Keratinocyte (primary cell): ENCODE measurements at regions not wholly inside any gene's neighbourhood (a gene's known extent, or its start where the extent isn't known, plus 50 kb on each side); places are given as distances from the start of the nearest gene placed in this dataset.

Experiments
- DNase-seq: peaks from one replicate; pipeline ENCODE4 v3.0.0-alpha.2; 2011; ENCODE audit warnings: low read depth, missing footprints, low spot score
- FAIRE-seq: peaks from 2 replicates; lab custom pipeline; 2011; peaks lifted over from hg19 to GRCh38; lab: Jason Lieb, UNC
- H2AFZ ChIP-seq: 2 replicates; pipeline ENCODE4 v1.6.0; 2012; ENCODE audit warnings: low read length, control low read depth, inconsistent platforms; ENCODE audit not compliant: control insufficient read depth
- H3K27ac ChIP-seq: 2 replicates; pipeline ENCODE4 v1.5.1; 2011; ENCODE audit warnings: low read length; ENCODE audit not compliant: control insufficient read depth, insufficient read depth
- H3K27me3 ChIP-seq: 3 replicates; pipeline ENCODE4 v1.6.0; 2011; ENCODE audit warnings: low read length; ENCODE audit not compliant: control insufficient read depth, insufficient read depth; ENCODE audit errors: extremely low read depth
- H3K36me3 ChIP-seq, 2 experiments: 2 replicates in 1 of 2; 3 replicates in 1 of 2; pipeline ENCODE4 v1.5.1; 2011; ENCODE audit warnings: low read length in 2 of 2, mild to moderate bottlenecking in 1 of 2; ENCODE audit not compliant: control insufficient read depth in 2 of 2, insufficient read depth in 2 of 2; ENCODE audit errors: extremely low read depth in 1 of 2
- H3K4me1 ChIP-seq: 3 replicates; pipeline ENCODE4 v1.5.1; 2011; ENCODE audit warnings: low read length; ENCODE audit not compliant: control insufficient read depth, insufficient read depth; ENCODE audit errors: extremely low read depth
- H3K4me2 ChIP-seq: 3 replicates; pipeline ENCODE4 v1.6.0; 2011; ENCODE audit warnings: low read depth, low read length; ENCODE audit not compliant: control insufficient read depth, insufficient read depth; ENCODE audit errors: extremely low read depth
- H3K4me3 ChIP-seq, 3 experiments: fragments of 200-600 bp in 1 of 3; sonication (generic) in 1 of 3; 2 replicates in 2 of 3; 3 replicates in 1 of 3; pipeline ENCODE4 v1.5.1; 2011 to 2016; ENCODE audit warnings: low read length in 3 of 3, mild to moderate bottlenecking in 3 of 3, control low read depth in 2 of 3, inconsistent platforms in 1 of 3, low read depth in 1 of 3, mixed read lengths in 1 of 3, mixed run types in 1 of 3, moderate library complexity in 1 of 3; ENCODE audit not compliant: control insufficient read depth in 2 of 3, insufficient read depth in 2 of 3; ENCODE audit errors: extremely low read depth in 1 of 3
- H3K79me2 ChIP-seq: 2 replicates; pipeline ENCODE4 v1.6.0; 2012; ENCODE audit warnings: low read length; ENCODE audit not compliant: control insufficient read depth, insufficient read depth
- H3K9ac ChIP-seq: 3 replicates; pipeline ENCODE4 v1.6.0; 2011; ENCODE audit warnings: low read length; ENCODE audit not compliant: control insufficient read depth, insufficient read depth; ENCODE audit errors: extremely low read depth
- H3K9me1 ChIP-seq: 3 replicates; pipeline ENCODE4 v1.6.0; 2011; ENCODE audit warnings: low read length; ENCODE audit not compliant: control insufficient read depth, insufficient read depth; ENCODE audit errors: extremely low read depth
- H3K9me3 ChIP-seq: 2 replicates; pipeline ENCODE4 v1.5.1; 2012; ENCODE audit warnings: low read depth, low read length; ENCODE audit not compliant: control insufficient read depth
- H4K20me1 ChIP-seq: 3 replicates; pipeline ENCODE4 v1.6.0; 2011; ENCODE audit warnings: low read length; ENCODE audit not compliant: control insufficient read depth, insufficient read depth; ENCODE audit errors: extremely low read depth
- EZH2 ChIP-seq: IDR thresholded peaks from one replicate; pipeline ENCODE4 v1.6.1; 2012; ENCODE audit warnings: inconsistent platforms, mild to moderate bottlenecking, low read length, moderate library complexity
- dilution Hi-C: fragments of 300-500 bp; cut with MboI; formaldehyde crosslinking; loops from one replicate; pipeline ENCODE4 v1.7.0; 2020; ENCODE audit warnings: low sequenced_read_pairs; ENCODE audit not compliant: extremely low pct_ligation_motif_present
- TF ChIP-seq, protein P1 (sequence below), 3 experiments: IDR thresholded peaks in 1 of 3; conservative IDR thresholded peaks in 1 of 3; optimal IDR thresholded peaks in 1 of 3; 2 replicates in 2 of 3; 3 replicates in 1 of 3; pipeline versions ENCODE3 to v1.5.1; 2011; ENCODE audit warnings: low read length in 3 of 3, mild to moderate bottlenecking in 3 of 3, moderate library complexity in 2 of 3, control low read depth in 1 of 3, inconsistent platforms in 1 of 3; ENCODE audit not compliant: insufficient read depth in 2 of 3; ENCODE audit errors: extremely low read depth in 1 of 3

DNA sequence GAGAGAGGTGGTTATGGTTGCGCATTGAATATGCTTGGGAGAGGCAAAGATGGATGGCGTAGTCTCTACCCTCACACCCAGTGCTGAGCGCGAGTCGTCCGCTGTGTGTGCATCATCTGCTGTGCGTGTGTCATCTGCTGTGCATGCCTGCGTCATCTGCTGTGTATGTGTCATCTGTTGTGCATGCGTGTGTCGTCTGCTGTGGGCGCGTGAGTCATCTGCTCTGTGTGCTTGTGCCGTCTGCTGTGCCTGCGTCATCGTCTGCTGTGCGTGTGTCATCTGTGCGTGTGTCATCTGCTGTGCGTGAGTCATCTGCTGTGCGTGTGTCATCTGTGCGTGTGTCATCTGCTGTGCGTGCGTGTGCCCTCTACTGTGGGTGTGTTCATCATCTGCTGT lies 68.0 kb upstream of the IRX4 start:
- Histone ChIP-seq H3K9me3 (peaks cover 5% of the 10 kb centered on the region), H3K79me2 (no peaks in the 10 kb centered on the region), H3K4me3 (no peak overlapping the region), H3K9ac (peak overlapping the region; percentile 34), H3K4me2 (no peak overlapping the region), H4K20me1 (no peaks in the 10 kb centered on the region), H2AFZ (no peak overlapping the region), H3K4me1 (peaks cover 23% of the 10 kb centered on the region), H3K36me3 (no peaks in the 10 kb centered on the region), H3K9me1 (no peaks in the 10 kb centered on the region), H3K27ac (peak overlapping the region; percentile 96), H3K27me3 (no peaks in the 10 kb centered on the region)
- no peak for FAIRE-seq
- TF ChIP-seq, protein P1, sequence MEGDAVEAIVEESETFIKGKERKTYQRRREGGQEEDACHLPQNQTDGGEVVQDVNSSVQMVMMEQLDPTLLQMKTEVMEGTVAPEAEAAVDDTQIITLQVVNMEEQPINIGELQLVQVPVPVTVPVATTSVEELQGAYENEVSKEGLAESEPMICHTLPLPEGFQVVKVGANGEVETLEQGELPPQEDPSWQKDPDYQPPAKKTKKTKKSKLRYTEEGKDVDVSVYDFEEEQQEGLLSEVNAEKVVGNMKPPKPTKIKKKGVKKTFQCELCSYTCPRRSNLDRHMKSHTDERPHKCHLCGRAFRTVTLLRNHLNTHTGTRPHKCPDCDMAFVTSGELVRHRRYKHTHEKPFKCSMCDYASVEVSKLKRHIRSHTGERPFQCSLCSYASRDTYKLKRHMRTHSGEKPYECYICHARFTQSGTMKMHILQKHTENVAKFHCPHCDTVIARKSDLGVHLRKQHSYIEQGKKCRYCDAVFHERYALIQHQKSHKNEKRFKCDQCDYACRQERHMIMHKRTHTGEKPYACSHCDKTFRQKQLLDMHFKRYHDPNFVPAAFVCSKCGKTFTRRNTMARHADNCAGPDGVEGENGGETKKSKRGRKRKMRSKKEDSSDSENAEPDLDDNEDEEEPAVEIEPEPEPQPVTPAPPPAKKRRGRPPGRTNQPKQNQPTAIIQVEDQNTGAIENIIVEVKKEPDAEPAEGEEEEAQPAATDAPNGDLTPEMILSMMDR (optimal IDR thresholded peaks at IDR 0.05 in 1 of 3, IDR thresholded peaks at IDR 0.05 in 1 of 3, conservative IDR thresholded peaks at IDR 0.05 in 1 of 3; ENCODE audit: extremely low read depth in 1 of 3, insufficient read depth in 2 of 3, low read length in 3 of 3), result no peak
- TF ChIP-seq EZH2, result no peak
- no peak for DNase-seq
- dilution Hi-C loops, result no loop called here

DNA sequence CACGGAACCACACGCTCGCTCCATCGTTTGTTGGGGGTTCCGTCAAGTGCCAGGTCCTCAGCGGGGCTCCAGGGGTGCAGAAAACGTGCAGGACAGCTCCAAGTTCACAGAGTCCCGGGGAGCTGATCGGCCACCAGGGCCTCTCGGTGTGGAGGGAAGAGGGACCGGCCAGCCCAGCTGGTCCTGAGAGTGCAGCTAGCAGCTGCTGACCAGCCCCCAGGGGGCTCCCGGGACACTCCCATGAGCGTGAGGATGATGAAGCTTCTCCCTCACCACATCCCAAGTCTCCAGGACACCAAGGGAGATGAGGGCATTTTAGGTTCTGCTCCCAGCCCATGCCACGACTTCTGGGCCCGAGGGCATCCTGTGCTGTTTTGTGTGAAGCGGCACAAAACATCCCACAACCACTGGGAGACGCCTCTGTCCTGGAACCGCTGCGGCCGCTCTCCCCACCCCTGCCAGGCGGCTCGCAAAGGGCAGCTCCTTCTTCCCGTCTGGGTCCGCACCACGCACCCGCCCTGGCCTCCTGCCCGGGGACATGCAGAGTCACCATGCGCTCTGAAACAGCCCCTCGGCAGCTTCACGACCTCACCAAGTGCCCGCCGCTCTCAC lies 67.5 kb upstream of the IRX4 start:
- H3K27ac ChIP-seq, result peak overlapping the region; percentile 96
- no peaks in the 10 kb centered on the region for H3K27me3 ChIP-seq

More for the DNA sequence above, 67.5 kb upstream of the IRX4 start:
- no peak for DNase-seq
- no peaks in the 10 kb centered on the region for H3K9me1 ChIP-seq
- peaks cover 23% of the 10 kb centered on the region for H3K4me1 ChIP-seq
- H3K79me2 ChIP-seq, result no peaks in the 10 kb centered on the region
- dilution Hi-C loops, result no loop called here
- H4K20me1 ChIP-seq, result no peaks in the 10 kb centered on the region
- no peaks in the 10 kb centered on the region for H3K36me3 ChIP-seq
- no peak overlapping the region for H3K4me3 ChIP-seq
- no peak overlapping the region for H3K4me2 ChIP-seq
- FAIRE-seq, result no peak
- peaks cover 5% of the 10 kb centered on the region for H3K9me3 ChIP-seq
- no peak for TF ChIP-seq EZH2
- TF ChIP-seq, protein P1 (optimal IDR thresholded peaks at IDR 0.05 in 1 of 3, IDR thresholded peaks at IDR 0.05 in 1 of 3, conservative IDR thresholded peaks at IDR 0.05 in 1 of 3; ENCODE audit: extremely low read depth in 1 of 3, insufficient read depth in 2 of 3, low read length in 3 of 3), result no peak
- H2AFZ ChIP-seq, result no peak overlapping the region
- H3K9ac ChIP-seq, result peak overlapping the region; percentile 86
